MM.1S (cell line): ENCODE measurements at regions not wholly inside any gene's neighbourhood (a gene's known extent, or its start where the extent isn't known, plus 50 kb on each side); places are given as distances from the start of the nearest gene placed in this dataset.

Experiments
- EZH2phosphoT487 ChIP-seq: fragments of 300-600 bp; sonication (generic); IDR thresholded peaks from 2 replicates; pipeline ENCODE4 v1.6.1; 2018; ENCODE audit warnings: antibody characterized with exemption, low read length
- TF ChIP-seq, protein P1 (sequence below): fragments of 300-600 bp; sonication (generic); IDR thresholded peaks from 2 replicates; pipeline ENCODE4 v1.5.1; 2016; ENCODE audit warnings: antibody characterized with exemption, low read length, mixed read lengths

DNA sequence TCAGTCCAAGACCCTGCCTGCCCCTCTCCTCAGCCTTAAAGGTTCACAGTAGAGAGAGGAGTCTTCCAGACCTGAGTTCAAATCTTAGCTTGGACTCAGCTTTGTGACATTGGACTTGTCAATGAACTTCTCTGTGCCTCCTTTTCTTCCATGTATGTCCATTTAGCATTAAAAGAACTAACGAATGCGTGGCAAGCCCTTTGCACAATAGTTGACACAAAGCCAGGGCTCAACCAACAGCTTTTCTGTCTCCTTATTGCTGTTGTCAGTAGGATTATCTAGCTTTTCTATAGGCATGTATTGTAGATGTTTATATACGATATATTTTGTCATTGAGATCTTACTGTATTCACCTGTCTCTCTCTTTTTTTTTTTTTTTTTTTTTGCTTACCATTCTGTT, 450.8 kb downstream of the PTPRU start:
- TF ChIP-seq, protein P1, sequence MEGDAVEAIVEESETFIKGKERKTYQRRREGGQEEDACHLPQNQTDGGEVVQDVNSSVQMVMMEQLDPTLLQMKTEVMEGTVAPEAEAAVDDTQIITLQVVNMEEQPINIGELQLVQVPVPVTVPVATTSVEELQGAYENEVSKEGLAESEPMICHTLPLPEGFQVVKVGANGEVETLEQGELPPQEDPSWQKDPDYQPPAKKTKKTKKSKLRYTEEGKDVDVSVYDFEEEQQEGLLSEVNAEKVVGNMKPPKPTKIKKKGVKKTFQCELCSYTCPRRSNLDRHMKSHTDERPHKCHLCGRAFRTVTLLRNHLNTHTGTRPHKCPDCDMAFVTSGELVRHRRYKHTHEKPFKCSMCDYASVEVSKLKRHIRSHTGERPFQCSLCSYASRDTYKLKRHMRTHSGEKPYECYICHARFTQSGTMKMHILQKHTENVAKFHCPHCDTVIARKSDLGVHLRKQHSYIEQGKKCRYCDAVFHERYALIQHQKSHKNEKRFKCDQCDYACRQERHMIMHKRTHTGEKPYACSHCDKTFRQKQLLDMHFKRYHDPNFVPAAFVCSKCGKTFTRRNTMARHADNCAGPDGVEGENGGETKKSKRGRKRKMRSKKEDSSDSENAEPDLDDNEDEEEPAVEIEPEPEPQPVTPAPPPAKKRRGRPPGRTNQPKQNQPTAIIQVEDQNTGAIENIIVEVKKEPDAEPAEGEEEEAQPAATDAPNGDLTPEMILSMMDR: no peak
- TF ChIP-seq EZH2phosphoT487: no peak
